ENCODE measurements at regions not wholly inside any gene's neighbourhood (a gene's known extent, or its start where the extent isn't known, plus 50 kb on each side); places are given as distances from the start of the nearest gene placed in this dataset.

GRCh38 chr2:194087089-194087958 is 1569.7 kb upstream of the SLC39A10 start:
- no peaks in the 10 kb centered on the region for H3K36me3 ChIP-seq
- no peak for DNase-seq (ENCODE audit: low spot score in 2 of 2)
- H3K4me3 ChIP-seq, result no peak overlapping the region
- intact Hi-C loops (cut with DNase I; ENCODE audit: low total_unique reads), result no loop called here
- no peaks in the 10 kb centered on the region for H3K4me1 ChIP-seq
- no peak for TF ChIP-seq POLR2AphosphoS5 (IDR thresholded peaks at IDR 0.05)
- TF ChIP-seq, protein P1, sequence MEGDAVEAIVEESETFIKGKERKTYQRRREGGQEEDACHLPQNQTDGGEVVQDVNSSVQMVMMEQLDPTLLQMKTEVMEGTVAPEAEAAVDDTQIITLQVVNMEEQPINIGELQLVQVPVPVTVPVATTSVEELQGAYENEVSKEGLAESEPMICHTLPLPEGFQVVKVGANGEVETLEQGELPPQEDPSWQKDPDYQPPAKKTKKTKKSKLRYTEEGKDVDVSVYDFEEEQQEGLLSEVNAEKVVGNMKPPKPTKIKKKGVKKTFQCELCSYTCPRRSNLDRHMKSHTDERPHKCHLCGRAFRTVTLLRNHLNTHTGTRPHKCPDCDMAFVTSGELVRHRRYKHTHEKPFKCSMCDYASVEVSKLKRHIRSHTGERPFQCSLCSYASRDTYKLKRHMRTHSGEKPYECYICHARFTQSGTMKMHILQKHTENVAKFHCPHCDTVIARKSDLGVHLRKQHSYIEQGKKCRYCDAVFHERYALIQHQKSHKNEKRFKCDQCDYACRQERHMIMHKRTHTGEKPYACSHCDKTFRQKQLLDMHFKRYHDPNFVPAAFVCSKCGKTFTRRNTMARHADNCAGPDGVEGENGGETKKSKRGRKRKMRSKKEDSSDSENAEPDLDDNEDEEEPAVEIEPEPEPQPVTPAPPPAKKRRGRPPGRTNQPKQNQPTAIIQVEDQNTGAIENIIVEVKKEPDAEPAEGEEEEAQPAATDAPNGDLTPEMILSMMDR (IDR thresholded peaks at IDR 0.05), result no peak
- TF ChIP-seq POLR2A (IDR thresholded peaks at IDR 0.05), result no peak
- H3K27me3 ChIP-seq, result no peaks in the 10 kb centered on the region
- peaks cover 3 to 5% of the 10 kb centered on the region in 2 donors for H3K9me3 ChIP-seq
- no peak overlapping the region for H3K27ac ChIP-seq

DNA sequence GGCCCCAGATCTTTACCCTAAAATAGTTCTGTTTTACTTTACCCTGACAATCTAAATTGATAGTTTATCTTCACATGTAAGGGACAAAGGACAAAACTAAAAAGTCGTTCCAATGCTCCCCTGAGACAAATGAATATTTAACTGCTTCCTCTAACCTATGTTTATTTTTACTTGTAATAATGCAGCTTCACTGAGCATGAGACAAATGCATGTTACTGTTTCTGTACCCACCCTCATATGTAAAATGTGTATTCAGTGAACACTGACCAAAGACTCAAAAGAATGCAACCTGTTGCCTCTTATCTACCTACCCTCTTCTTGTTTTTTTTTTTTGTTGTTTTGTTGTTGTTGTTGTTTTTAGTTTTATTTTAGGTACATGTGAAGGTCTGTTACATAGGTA is 1570.9 kb upstream of the SLC39A10 start:
- Histone ChIP-seq H3K36me3 (no peaks in the 10 kb centered on the region), H3K27ac (no peak overlapping the region), H3K4me3 (no peak overlapping the region), H3K27me3 (no peaks in the 10 kb centered on the region), H3K4me1 (no peaks in the 10 kb centered on the region), H3K9me3 (peaks cover 3 to 5% of the 10 kb centered on the region in 2 donors)
- DNase-seq (ENCODE audit: low spot score in 2 of 2), result no peak
- intact Hi-C loops (cut with DNase I; ENCODE audit: low total_unique reads), result no loop called here
- TF ChIP-seq, protein P1 (IDR thresholded peaks at IDR 0.05), result no peak
- TF ChIP-seq POLR2AphosphoS5 (IDR thresholded peaks at IDR 0.05) (no peak), POLR2A (IDR thresholded peaks at IDR 0.05) (no peak)

DNA sequence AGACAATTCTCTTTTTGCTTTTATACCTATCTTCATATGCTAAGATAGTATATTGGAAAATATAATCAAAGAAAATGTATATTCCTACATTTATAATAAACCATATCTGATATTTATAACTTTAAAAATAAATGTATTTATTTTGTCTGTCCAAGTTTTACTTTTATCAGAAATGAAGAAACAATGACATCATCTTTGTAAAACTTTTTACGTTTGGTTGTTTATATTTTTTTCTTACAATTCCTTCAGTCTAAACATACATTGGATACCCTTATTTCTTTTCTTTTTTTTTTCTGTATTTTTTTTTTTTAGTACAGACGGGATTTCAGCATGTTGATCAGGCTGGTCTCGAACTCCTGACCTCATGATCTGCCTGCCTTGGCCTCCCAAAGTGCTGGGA is 1577.0 kb upstream of the SLC39A10 start:
- peaks cover 0 to 5% of the 10 kb centered on the region in 2 donors for H3K9me3 ChIP-seq
- no peaks in the 10 kb centered on the region for H3K4me1 ChIP-seq
- DNase-seq (ENCODE audit: low spot score in 2 of 2), result no peak
- H3K27me3 ChIP-seq, result no peaks in the 10 kb centered on the region
- TF ChIP-seq POLR2AphosphoS5 (IDR thresholded peaks at IDR 0.05) (no peak), POLR2A (IDR thresholded peaks at IDR 0.05) (no peak)
- TF ChIP-seq, protein P1 (IDR thresholded peaks at IDR 0.05), result no peak
- H3K27ac ChIP-seq, result no peak overlapping the region
- H3K36me3 ChIP-seq, result no peaks in the 10 kb centered on the region
- intact Hi-C loops (cut with DNase I; ENCODE audit: low total_unique reads), result loop anchor here (5.0 kb wide), 1 partner anchor 677 kb away; no protein-coding TSS in a partner anchor
- H3K4me3 ChIP-seq, result no peak overlapping the region

DNA sequence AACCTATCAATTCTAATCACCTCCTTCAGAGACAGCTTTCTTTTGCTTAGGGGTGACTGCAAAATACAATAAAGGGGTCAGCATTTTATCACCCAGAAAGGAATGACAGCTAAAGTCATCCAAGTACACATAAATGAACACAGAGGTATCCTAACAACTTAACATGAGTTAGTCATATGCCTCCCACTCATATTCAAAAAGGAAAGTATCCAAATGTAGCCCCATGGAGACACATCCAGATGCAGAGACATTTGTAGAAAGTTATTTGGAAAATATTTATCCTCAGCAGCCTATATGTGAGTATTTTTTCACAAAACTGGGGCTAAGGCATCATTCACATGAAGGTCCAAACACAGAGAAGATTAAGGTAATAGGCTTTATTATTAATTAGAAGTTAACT is 1579.7 kb upstream of the SLC39A10 start:
- no peak for TF ChIP-seq POLR2AphosphoS5 (IDR thresholded peaks at IDR 0.05)
- TF ChIP-seq, protein P1 (IDR thresholded peaks at IDR 0.05), result no peak
- no peak for TF ChIP-seq POLR2A (IDR thresholded peaks at IDR 0.05)
- H3K36me3 ChIP-seq, result no peaks in the 10 kb centered on the region
- no peak for DNase-seq (ENCODE audit: low spot score in 2 of 2)
- H3K27me3 ChIP-seq, result no peaks in the 10 kb centered on the region
- H3K9me3 ChIP-seq, result no peaks in the 10 kb centered on the region
- no peak overlapping the region for H3K27ac ChIP-seq
- no peak overlapping the region for H3K4me3 ChIP-seq
- H3K4me1 ChIP-seq, result no peaks in the 10 kb centered on the region
- intact Hi-C loops (cut with DNase I; ENCODE audit: low total_unique reads), result loop anchor here (5.0 kb wide), 1 partner anchor 680 kb away; no protein-coding TSS in a partner anchor

- DNase-seq (ENCODE audit: low spot score in 2 of 2), result no peak
- Histone ChIP-seq H3K27me3 (no peaks in the 10 kb centered on the region), H3K9me3 (no peaks in the 10 kb centered on the region), H3K36me3 (no peaks in the 10 kb centered on the region), H3K27ac (no peak overlapping the region), H3K4me1 (no peaks in the 10 kb centered on the region), H3K4me3 (no peak overlapping the region)
- intact Hi-C loops (cut with DNase I; ENCODE audit: low total_unique reads), result no loop called here
- TF ChIP-seq POLR2A (IDR thresholded peaks at IDR 0.05) (no peak), POLR2AphosphoS5 (IDR thresholded peaks at IDR 0.05) (no peak)
- TF ChIP-seq, protein P1 (IDR thresholded peaks at IDR 0.05), result no peak
Observed at GRCh38 chr2:194062401-194062800, 1594.6 kb upstream of the SLC39A10 start.

All from breast epithelium (tissue), 4 donors.